GM19438 (cell line): ENCODE measurements at regions not wholly inside any gene's neighbourhood (a gene's known extent, or its start where the extent isn't known, plus 50 kb on each side); places are given as distances from the start of the nearest gene placed in this dataset.
"Not testable (repeated sequence)": the region's sequence is repeated elsewhere in the genome, so short reads cannot be mapped to it uniquely, and the experiment has no call there.

ENCODE experiments used
- ATAC-seq: cut with Tn5 transposase; IDR thresholded peaks from one replicate; pipeline ENCODE4 v1.9.1; 2021; ENCODE audit warnings: low read depth; ENCODE audit not compliant: unreplicated experiment

DNA sequence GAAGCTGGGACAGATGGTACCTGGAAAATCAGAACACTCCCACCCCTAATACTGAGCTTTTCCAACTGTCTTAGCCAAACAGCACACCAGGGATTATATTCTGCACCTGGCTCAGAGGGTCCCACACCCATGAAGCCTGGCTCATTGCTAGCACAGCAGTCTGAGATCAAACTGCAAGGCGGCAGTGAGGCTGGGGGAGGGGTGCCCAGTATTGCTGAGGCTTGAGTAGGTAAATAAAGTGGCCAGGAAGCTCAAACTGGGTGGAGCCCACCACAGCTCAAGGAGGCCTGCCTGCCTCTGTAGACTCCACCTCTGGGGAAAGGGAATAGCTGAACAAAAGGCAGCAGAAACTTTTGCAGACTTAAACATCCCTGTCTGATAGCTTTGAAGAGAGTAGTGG lies 403.3 kb downstream of the MBD2 start:
- ATAC-seq = not testable (repeated sequence)

DNA sequence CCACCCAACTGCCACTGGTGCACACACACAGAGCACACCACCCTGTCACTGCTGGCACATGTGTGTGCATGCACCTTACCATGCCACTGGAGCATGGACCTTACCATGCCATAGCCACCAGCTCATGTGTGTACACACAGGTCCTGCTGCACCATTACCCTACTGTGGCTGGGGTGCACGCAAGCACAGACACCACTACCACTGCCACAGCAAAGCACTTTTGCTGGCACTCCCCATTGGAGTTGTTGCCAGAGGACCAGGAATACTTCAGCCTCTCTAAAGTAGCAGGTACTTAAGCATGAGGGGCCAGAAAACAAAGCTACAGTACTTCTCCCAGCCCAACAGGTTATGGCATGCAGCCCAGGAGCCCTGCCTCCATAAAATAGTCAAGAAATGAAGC lies 404.8 kb downstream of the MBD2 start:
- ATAC-seq = no peak

DNA sequence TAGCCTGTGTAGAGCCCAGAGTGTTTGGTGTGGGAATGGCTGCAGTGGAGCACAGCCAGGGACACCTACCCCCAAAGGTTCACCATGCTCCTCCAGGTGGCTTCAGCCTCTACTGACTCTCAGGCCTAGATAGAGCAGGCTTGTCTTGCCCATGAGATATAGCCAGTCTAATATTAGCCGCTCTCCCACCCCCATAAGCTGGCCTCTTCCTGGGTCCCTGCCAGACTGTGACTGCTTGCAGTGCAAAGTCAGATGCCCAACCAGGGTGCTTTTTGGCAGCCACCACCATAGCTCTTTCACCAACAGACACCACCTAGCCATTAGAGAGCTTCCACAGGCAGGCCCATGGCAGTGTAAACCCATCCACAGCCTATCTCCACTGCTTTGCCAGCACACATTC lies 405.3 kb downstream of the MBD2 start:
- ATAC-seq = no peak

DNA sequence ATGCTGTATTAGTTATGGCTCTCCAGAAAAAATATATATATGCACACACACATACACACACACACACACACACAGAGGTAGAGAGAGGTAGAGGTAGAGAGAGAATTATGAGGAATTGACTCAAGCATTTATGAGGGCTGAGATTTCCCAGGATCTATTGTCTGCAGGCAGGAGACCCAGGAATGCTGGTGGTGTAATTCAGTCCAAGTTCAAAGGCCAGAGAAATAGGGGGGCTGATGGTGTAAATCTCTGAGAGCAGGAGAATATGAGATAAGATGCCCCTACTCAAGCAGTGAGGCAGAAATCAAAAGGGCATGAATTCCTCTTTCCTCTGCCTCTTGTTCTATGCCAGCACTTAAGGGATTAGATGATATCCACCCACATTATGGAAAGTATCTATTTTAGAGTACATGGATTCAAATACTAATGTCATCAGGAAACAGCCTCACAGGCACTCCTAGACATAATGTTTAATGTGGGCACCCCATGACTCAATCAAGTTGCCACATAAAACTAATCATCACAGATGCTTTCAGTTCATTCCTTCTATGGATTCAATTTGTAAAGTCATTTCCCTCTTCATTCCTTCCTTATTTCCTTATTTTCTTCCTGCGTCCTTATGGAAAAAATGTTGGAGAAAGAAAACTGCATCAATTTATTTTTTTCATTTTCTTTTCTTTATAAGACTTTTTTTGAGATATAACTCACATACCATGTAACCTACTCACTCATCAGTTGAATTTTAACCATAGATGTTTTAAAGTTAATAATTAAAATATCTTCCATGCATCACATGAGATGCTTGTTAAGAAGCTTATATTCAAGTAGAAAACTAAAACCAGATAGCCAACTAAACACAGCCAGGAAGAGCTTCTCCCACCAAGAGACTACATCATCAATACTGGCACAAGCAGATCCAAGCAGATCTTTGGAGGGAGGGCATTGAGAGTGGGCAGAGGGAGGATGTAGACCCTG lies 406.2 kb downstream of the MBD2 start:
- no peak for ATAC-seq

DNA sequence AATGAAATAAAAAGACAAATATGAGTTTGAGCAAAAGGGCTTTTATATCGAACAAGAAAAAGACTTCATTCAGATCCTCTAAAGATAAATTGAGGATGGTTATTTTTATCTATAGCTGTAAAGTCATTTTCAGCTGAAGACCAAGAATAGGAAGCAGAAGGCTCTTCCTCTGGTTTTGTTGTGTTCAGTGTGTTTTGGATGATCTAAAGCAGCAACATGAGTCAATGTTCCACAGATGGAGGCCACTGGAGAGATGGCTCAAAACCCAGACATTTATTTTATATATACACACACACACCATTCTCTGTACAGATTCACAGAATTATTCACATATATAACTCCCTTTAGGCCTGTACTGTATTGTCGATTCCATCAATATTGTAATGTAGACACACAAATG lies 424.3 kb downstream of the MBD2 start:
- no peak for ATAC-seq

DNA sequence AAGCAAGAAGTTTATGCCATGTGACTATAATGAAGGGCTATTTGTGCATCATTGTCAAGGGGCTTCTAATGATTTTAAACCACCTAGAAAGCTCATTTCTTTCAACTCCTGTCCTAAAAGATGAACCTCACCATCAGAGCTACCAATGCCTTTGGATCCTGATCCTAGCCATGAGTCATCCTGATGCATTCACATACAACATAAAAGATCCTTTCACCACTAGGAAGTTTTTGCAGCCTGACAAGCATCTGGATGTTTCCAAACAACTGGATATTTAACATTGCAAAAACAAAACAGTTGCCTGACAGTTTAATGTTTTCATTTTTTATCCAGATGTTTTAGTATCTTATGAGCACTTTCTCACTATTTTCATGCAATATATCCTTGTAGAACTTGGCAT lies 425.3 kb downstream of the MBD2 start:
- no peak for ATAC-seq

DNA sequence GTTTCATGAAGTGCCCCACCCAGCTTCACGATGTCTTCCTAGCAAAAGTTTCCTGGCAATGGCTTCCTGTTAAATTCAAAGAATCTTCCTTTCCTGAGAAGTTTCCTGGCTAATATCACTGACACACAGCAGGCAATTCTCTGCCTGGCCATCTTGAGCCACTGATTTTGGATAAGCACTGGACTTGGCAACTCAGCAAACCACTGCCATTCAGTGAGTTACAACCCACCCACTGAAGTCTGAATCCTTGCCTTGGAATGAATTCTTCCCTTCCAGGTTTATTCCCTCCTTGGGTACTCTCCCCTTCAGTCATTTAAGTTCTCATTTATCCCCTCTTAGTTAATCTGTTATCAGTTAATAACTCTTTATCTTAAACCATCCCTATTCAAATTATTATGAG lies 426.0 kb downstream of the MBD2 start:
- ATAC-seq = no peak

DNA sequence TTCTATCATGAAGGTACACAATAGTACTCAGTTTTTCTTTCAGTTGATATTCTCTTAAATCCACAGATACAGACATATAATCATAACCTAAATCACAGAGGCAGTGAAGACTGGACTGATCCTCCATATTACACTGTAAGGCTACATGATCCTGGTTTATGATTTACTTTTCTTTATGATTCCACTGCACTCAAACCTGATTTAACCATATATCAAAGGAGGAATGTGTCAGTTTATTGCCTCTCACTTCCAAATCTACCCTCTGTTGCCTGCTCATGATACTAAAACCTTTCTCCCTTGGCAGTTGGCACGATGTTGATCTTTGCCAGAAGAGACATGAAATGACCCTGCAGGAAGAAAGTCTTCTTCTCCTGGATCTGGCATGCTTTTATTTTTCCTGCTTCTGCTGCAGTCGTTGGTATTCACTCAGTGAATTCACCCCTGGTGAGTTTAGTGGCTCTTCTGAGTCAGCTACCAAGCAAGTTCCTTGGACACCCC lies 426.4 kb downstream of the MBD2 start:
- no peak for ATAC-seq

DNA sequence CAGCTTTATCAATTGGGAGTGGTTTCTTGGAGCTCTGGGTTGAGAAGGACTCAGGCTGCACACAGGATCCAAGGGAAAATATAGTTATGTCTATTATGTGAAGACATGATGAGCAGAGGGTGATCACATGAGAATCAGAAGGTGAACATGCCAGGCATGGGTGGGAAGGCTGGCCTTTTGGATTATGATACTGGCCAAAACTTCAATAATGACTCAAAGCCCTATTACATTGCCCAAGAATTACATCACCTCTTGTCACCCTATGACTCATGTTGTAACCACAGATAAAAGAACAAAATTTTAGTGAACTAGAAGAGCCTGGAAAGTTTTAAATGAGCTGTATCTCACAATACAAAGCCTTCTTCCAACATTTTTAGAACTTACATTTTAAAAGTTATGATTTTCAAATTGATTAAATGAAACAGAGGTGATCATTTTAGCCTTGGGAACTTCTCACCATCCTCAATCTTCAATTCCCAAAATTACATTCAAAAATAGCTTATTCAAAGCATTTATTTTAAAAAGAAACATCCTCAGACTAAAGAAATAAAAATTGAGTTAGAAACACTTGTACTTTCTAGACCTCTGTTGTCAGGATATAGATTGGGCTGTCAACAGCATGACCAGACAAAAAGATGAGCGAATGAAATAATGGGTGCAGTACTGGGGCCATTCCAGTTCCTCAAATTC lies 428.3 kb downstream of the MBD2 start:
- no peak for ATAC-seq

DNA sequence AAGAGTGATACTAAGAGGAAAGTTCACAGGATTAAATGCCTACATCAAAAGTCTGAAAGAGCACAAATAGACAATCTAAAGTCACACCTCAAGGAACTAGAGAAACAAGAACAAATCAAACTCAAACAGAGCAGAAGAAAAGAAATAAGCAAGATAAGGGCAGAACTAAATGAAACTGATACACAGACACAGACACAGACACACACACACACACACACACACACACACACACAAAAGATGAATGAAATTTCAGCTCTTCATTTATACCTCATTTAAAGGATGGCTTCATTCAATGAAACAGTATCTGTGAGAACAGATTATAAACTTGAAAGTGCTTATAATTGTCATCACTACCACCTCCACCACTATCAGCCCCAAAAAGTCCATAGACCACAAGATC lies 428.9 kb downstream of the MBD2 start:
- ATAC-seq = no peak

DNA sequence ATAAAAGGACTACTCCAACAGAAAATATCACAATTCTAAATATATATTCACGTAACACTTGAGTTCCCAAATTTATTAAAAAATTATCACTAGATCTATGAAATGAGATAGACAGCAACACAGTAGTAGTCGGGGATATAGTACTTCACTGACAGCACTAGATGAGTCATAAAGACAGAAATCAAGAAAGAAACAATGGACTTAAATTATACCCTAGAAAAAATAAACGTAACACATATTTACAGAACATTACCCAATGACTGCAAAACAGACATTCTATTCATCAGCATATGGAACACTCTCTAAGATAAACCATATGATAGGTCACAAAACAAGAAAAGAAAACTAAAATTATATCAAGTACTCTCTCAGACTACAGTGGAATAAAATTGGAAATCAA lies 429.4 kb downstream of the MBD2 start:
- ATAC-seq = no peak

DNA sequence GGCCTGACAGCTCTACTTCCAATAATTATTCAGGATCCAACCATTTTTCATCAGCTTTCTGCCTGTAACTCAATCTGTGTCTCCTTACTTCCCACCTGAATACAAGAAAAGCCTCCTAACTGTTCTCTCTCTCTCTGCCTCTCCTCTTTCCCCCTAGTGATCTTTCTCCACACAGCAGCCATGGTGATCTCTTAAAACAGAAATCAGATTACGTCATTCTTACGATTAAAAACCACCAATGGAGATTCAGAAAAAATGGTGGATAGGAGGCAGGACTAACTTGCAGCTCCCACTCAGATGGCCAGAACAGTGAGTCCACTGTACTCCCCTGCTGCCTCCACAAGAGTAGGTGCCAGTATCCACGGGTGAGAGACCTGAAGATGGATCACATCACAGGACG lies 431.7 kb downstream of the MBD2 start:
- ATAC-seq = no peak

DNA sequence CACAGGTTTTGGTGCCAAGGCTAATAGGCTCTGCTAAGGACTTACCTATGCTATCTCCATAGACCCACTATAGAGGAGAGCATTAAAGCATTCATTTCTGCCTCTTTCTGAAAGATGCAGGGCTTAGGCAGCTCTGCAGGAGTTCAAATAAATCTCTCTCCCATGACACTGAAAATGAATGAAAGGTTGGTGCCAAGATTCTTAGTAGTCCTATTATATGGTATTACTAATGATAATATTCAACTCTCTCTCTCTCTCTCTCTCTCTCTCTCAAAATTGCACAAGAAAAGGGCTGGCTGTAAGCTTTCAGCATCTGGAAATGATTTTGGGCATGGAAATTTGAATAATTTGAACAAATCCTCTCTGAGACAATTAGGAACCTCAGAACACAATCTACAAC lies 433.7 kb downstream of the MBD2 start:
- no peak for ATAC-seq

DNA sequence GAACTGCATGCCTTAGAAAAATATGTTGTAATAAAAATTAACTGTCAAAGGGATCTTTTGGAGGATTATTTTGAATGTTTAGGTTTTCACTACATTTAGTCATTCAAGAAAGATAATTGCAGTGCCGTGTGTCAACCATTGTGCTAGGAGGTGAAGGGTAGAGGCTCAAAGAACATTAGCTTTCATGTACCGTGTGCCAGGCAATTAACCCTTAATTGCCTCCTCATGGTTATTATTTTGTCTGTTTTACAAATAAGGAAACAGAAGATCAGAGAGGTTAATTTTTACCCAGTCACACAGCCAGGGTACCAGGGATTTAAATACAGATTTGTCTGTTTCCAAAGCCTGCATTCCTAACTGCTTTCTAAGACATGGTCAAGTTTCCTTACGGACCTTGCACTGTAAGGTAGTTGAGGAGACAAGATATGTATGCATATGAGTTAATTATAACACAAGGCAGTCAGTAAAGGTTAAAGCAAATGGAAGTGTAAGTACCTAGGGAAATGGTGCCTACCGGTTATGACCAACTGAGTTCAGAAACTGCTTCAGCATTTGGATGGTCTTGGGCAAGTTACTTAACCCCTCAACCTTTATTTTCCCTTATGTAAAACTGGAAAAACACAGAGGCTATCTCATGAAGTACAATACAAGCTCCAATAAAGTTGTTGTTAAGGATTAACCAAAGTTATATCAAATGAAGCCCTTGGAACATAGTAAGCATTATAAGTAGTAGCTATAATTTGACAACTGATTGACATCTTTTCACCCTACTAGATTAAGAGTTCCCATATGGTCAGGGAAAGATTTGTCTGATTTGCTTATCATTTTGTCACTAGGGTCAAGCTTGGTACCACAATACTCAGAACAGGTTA lies 434.9 kb downstream of the MBD2 start:
- no peak for ATAC-seq

DNA sequence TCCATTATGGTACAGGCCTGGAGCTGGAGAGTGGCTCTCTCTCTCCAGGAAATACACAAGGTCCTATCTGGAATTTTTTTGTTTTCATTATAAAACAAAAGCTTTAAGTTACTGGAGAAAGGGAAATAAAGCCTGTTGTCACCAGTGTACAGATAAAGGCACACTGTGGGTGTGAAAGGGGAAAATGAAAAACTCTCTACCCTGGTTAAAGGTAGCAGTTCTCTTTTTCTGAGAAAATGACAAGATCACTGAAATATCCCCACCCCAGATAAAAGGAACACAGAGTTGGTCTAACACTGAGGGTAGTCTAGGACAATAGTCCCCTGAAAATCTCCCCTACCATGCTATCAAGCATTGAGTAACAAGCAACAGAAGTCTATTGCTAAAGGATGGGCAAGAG lies 438.7 kb downstream of the MBD2 start:
- ATAC-seq = no peak

DNA sequence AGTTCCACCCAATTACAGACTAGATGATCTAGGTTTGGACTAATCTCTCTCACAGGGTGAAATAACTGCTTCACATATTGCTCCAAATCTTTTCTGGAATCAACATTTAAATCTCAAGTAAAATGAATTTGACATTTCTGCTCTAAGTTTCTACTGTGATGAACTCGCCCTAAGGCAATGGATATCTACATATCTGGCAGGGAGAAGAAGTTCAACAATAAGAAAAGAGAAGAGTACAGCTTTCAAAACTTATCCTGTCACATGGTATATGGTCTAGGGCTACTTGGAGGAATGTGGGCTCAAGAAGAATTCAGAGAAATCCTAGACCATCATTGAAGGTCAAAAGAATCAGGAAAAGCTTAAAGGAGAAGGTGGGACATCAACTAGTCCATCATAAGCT lies 440.2 kb downstream of the MBD2 start:
- no peak for ATAC-seq

DNA sequence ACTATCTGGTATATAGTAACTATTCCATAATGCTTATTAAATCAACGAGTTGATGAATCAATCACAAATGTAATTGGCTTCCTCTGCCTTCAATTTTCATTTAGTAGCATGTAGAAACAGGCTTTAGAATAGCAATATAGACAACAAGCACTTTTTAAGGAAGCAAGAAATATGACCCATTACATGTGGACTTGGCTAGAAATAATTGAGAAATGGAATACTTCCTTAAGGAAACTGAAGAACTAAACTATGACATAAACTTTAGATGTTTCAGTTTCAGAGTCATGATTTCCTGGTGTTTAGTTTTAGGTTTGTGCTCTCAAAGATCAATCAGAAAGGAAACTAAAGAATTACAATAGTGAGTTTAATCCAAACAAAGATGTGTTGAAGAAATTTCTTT lies 443.8 kb downstream of the MBD2 start:
- ATAC-seq = no peak

DNA sequence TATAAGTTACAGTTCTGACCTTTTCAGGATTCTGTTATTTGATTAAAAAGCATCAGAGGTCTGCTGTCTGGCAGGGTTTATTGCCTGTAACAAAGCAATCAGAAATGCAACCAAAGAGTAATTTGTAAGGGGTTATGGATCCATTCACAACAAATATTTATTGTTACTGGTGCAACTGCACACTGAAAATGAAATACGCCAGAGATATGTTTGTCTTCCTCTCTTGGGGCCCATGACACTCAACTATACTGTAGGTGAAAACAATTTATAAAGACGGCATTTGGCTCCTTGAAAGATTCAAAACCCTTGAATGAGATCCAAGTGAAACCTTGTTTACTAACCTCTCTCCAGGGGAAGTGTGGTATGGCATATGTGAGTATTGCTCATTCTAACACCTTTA lies 452.2 kb downstream of the MBD2 start:
- ATAC-seq = no peak

DNA sequence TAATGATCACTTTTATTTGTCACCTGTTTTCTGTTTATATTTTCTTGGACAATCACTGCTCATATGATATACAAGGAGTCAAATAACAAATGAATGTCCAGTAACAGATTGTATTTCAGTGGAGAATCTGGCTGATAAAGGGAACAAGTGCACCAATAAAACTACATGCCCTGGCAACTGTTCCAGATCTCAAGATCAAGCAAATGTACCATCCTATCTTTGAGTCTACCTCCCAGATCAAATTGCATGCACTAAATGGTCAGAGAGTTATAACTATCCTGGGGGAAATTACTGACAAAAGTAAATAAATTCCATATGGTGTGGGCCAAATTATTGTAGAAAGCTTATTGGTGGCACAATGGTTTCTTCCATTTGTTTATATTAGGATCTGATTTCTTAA lies 452.8 kb downstream of the MBD2 start:
- no peak for ATAC-seq

DNA sequence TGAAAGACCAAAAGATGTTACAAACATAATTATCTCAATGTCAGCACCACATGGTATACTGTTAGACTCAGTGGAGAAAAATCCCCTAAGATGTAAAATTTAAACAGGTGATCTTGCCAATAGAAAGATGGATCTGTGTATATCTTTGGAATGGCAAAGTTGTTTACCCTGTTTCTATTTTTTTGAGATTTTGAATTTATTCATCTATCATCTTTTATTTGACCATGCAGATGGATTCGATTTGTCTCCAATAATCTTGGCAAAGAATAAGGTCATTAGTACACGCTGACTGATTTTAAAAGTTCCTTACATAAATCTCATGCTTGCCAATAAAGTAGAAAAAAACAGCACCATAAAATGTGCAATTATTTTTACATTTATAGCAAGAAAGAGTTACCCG lies 459.3 kb downstream of the MBD2 start:
- ATAC-seq = no peak

DNA sequence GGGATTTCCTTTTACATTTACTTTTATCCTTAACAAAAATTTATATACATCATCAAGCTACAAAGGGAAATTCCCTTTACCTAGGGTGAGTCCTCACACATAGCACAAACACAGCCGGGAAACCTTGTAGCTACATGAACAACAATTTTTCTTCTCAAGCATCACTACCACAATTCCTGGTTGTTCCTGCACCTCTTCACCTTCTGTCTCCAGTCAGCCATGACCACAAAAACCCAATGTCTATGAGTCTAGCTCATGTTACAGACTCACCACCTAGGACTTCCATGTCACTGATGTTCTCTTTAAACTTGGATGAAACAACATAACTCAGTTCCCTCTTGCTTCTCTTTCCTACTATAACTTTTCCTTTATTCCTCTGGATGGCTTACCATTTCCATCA lies 460.4 kb downstream of the MBD2 start:
- no peak for ATAC-seq
